Liver (tissue), 8 donors: ENCODE measurements at regions not wholly inside any gene's neighbourhood (a gene's known extent, or its start where the extent isn't known, plus 50 kb on each side); places are given as distances from the start of the nearest gene placed in this dataset.

Experiments
- DNase-seq: peaks from one replicate; pipeline ENCODE4 v3.0.0-alpha.2; 2017; ENCODE audit warnings: low spot score
- H3K27ac ChIP-seq, 2 donors: one replicate each; pipeline ENCODE4 v1.7.0; 2013; ENCODE audit warnings: inconsistent platforms in 2 of 2, low read length in 2 of 2, control low read depth in 1 of 2, low read depth in 1 of 2, mild to moderate bottlenecking in 1 of 2
- H3K27me3 ChIP-seq, 4 donors: one replicate each; pipeline versions ENCODE4 v1.6.1 to v1.7.0; 2013; ENCODE audit warnings: low read length in 3 of 4, inconsistent platforms in 1 of 4, mild to moderate bottlenecking in 1 of 4, moderate library complexity in 1 of 4; ENCODE audit not compliant: control insufficient read depth in 4 of 4, insufficient read depth in 4 of 4
- H3K36me3 ChIP-seq, 4 donors: one replicate each; pipeline versions ENCODE4 v1.6.1 to v1.7.0; 2013; ENCODE audit warnings: low read length in 3 of 4, mild to moderate bottlenecking in 3 of 4, low read depth in 1 of 4, moderate library complexity in 1 of 4; ENCODE audit not compliant: control insufficient read depth in 4 of 4, insufficient read depth in 3 of 4
- H3K4me1 ChIP-seq, 4 donors: one replicate each; pipeline versions ENCODE4 v1.6.1 to v1.7.0; 2013; ENCODE audit warnings: low read length in 3 of 4, mild to moderate bottlenecking in 3 of 4, moderate library complexity in 1 of 4; ENCODE audit not compliant: control insufficient read depth in 4 of 4, insufficient read depth in 4 of 4
- H3K4me3 ChIP-seq, 3 donors: one replicate each; pipeline versions ENCODE4 v1.6.1 to v1.7.0; 2013; ENCODE audit warnings: low read length in 3 of 3, control low read depth in 1 of 3, low read depth in 1 of 3, mild to moderate bottlenecking in 1 of 3
- H3K9ac ChIP-seq, 2 donors: one replicate each; pipeline ENCODE4 v1.7.0; 2013; ENCODE audit warnings: low read length in 2 of 2, mild to moderate bottlenecking in 2 of 2, moderate library complexity in 2 of 2, control low read depth in 1 of 2, low read depth in 1 of 2
- H3K9me3 ChIP-seq, 4 donors: one replicate each; pipeline versions ENCODE4 v1.6.1 to v1.7.0; 2013; ENCODE audit warnings: low read length in 3 of 4; ENCODE audit not compliant: control insufficient read depth in 4 of 4
- EGR1 ChIP-seq, 2 donors: IDR thresholded peaks; 2 replicates each; pipeline ENCODE4 v1.6.1; 2016 to 2018; ENCODE audit warnings: antibody characterized with exemption in 2 of 2, low read depth in 2 of 2
- FOXA1 ChIP-seq: IDR thresholded peaks from 2 replicates; pipeline ENCODE4 v1.6.1; 2016; ENCODE audit warnings: antibody characterized with exemption
- FOXA2 ChIP-seq: IDR thresholded peaks from 2 replicates; pipeline ENCODE4 v1.6.1; 2016; ENCODE audit warnings: antibody characterized with exemption
- GABPA ChIP-seq, 2 donors: IDR thresholded peaks in 1 of 2; conservative IDR thresholded peaks in 1 of 2; 2 replicates each; pipeline ENCODE4 v1.6.1; 2016; ENCODE audit warnings: antibody characterized with exemption in 2 of 2, mild to moderate bottlenecking in 1 of 2, moderate library complexity in 1 of 2
- HNF4A ChIP-seq, 2 donors: conservative IDR thresholded peaks; 2 replicates each; pipeline ENCODE4 v1.6.1; 2016; ENCODE audit warnings: antibody characterized with exemption in 2 of 2, mild to moderate bottlenecking in 2 of 2
- JUND ChIP-seq, 2 donors: IDR thresholded peaks; 2 replicates each; pipeline ENCODE4 v1.6.1; 2016; ENCODE audit warnings: antibody characterized with exemption in 2 of 2
- NR2F2 ChIP-seq: IDR thresholded peaks from 2 replicates; pipeline ENCODE4 v1.6.1; 2016; ENCODE audit warnings: antibody characterized with exemption
- RAD21 ChIP-seq, 2 donors: IDR thresholded peaks; 2 replicates each; pipeline ENCODE4 v1.6.1; 2016; ENCODE audit warnings: antibody characterized with exemption in 2 of 2, mild to moderate bottlenecking in 2 of 2
- SP1 ChIP-seq: IDR thresholded peaks from 2 replicates; pipeline ENCODE4 v1.6.1; 2018; ENCODE audit warnings: antibody characterized with exemption, mild to moderate bottlenecking
- TAF1 ChIP-seq: conservative IDR thresholded peaks from 2 replicates; pipeline ENCODE4 v1.6.1; 2016; ENCODE audit warnings: antibody characterized with exemption, mild to moderate bottlenecking
- YY1 ChIP-seq: IDR thresholded peaks from 2 replicates; pipeline ENCODE4 v1.6.1; 2016; ENCODE audit warnings: antibody characterized with exemption, mild to moderate bottlenecking
- WGBS: extraction: QIAGEN DNeasy Blood & Tissue Kit; methylation state at CpG from one replicate; pipeline ENCODE4 v1.1.7; 2013; 5-methylcytosine and 5-hydroxymethylcytosine counted together
- TF ChIP-seq, protein P1 (sequence below): fragments of 150-350 bp; IDR thresholded peaks from 2 replicates; pipeline ENCODE4 v1.5.1; 2017; ENCODE audit warnings: improper control_type of control experiment, low read depth, low read length; ENCODE audit not compliant: missing input control
- TF ChIP-seq, protein P2 (sequence below): IDR thresholded peaks from 2 replicates; pipeline ENCODE4 v1.6.1; 2016; ENCODE audit warnings: antibody characterized with exemption
- TF ChIP-seq, protein P3 (sequence below): IDR thresholded peaks from 2 replicates; pipeline ENCODE4 v1.6.1; 2016; ENCODE audit warnings: antibody characterized with exemption, mild to moderate bottlenecking
- TF ChIP-seq, protein P4 (sequence below): IDR thresholded peaks from 2 replicates; pipeline ENCODE4 v1.6.1; 2016; ENCODE audit warnings: antibody characterized with exemption
- TF ChIP-seq, protein P5 (sequence below): IDR thresholded peaks from 2 replicates; pipeline ENCODE4 v1.6.1; 2016; ENCODE audit warnings: antibody characterized with exemption
- donor health status: healthy.
- donor health status: healthy.
- donor health status: healthy.
- donor health status: healthy.
- donor health status: healthy.

DNA sequence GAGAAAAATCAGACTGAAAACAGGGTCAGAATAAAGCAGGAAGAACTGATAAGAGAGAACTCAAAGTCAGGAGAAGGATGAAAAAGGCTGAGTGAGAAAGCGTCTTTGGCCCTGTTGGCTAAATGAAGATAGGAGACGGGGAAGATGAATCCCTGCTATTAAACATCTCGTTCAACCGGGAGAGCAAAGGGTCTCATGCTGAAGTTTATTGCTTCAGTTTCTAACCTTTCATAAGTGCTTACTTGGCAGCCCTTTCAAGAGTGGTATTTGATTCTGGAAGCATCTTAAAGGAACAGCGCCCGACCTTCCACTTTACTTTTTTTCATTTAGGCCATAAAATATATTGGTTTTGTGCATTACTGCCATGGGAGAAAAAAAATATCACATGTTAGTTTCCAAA, 288.3 kb upstream of the RBFOX1 start:
- no peaks in the 10 kb centered on the region for H3K36me3 ChIP-seq
- no peak overlapping the region for H3K27ac ChIP-seq
- WGBS: 61% methylated on average over 6 of the region's 6 CpGs
- no peaks in the 10 kb centered on the region for H3K4me1 ChIP-seq
- H3K9me3 ChIP-seq: no peaks in the 10 kb centered on the region
- peaks cover 0 to 4% (median 2%) of the 10 kb centered on the region in 4 donors for H3K27me3 ChIP-seq
- no peak overlapping the region for H3K4me3 ChIP-seq
- no peak for DNase-seq
- no peak overlapping the region for H3K9ac ChIP-seq
- TF ChIP-seq, protein P1, sequence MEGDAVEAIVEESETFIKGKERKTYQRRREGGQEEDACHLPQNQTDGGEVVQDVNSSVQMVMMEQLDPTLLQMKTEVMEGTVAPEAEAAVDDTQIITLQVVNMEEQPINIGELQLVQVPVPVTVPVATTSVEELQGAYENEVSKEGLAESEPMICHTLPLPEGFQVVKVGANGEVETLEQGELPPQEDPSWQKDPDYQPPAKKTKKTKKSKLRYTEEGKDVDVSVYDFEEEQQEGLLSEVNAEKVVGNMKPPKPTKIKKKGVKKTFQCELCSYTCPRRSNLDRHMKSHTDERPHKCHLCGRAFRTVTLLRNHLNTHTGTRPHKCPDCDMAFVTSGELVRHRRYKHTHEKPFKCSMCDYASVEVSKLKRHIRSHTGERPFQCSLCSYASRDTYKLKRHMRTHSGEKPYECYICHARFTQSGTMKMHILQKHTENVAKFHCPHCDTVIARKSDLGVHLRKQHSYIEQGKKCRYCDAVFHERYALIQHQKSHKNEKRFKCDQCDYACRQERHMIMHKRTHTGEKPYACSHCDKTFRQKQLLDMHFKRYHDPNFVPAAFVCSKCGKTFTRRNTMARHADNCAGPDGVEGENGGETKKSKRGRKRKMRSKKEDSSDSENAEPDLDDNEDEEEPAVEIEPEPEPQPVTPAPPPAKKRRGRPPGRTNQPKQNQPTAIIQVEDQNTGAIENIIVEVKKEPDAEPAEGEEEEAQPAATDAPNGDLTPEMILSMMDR: no peak
- no peak for TF ChIP-seq RAD21 (IDR thresholded peaks at IDR 0.05)
- no peak for TF ChIP-seq FOXA2

DNA sequence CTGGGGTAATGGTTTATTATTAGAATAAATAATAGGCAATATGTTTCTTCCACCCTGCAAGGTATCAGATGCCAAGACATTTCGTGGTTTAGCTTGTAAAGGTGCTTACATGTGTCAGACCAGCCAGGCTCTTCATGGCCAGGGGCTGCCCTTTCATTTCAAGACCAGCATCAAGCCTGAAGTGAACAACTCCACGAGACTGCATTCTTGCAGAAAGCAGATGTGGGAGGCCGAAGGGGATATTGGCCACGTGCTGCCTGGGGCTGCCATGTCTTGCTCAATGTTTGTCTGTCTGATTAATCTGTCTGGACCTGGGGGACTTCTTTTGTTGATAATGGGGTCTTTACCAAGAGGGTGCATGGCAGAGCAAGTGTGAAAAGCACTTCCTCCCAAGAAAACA, 294.2 kb upstream of the RBFOX1 start:
- no peak overlapping the region for H3K4me3 ChIP-seq
- H3K4me1 ChIP-seq: no peaks in the 10 kb centered on the region
- no peaks in the 10 kb centered on the region for H3K9me3 ChIP-seq
- H3K9ac ChIP-seq: no peak overlapping the region
- WGBS: 38% methylated on average over 4 of the region's 4 CpGs
- H3K36me3 ChIP-seq: no peaks in the 10 kb centered on the region
- TF ChIP-seq TAF1 (no peak), EGR1 (IDR thresholded peaks at IDR 0.05; ENCODE audit: low read depth in 2 of 2) (no peak), SP1 (no peak), JUND (IDR thresholded peaks at IDR 0.05) (no peak)
- TF ChIP-seq, protein P2, sequence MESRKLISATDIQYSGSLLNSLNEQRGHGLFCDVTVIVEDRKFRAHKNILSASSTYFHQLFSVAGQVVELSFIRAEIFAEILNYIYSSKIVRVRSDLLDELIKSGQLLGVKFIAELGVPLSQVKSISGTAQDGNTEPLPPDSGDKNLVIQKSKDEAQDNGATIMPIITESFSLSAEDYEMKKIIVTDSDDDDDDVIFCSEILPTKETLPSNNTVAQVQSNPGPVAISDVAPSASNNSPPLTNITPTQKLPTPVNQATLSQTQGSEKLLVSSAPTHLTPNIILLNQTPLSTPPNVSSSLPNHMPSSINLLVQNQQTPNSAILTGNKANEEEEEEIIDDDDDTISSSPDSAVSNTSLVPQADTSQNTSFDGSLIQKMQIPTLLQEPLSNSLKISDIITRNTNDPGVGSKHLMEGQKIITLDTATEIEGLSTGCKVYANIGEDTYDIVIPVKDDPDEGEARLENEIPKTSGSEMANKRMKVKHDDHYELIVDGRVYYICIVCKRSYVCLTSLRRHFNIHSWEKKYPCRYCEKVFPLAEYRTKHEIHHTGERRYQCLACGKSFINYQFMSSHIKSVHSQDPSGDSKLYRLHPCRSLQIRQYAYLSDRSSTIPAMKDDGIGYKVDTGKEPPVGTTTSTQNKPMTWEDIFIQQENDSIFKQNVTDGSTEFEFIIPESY: no peak
- TF ChIP-seq, protein P3, sequence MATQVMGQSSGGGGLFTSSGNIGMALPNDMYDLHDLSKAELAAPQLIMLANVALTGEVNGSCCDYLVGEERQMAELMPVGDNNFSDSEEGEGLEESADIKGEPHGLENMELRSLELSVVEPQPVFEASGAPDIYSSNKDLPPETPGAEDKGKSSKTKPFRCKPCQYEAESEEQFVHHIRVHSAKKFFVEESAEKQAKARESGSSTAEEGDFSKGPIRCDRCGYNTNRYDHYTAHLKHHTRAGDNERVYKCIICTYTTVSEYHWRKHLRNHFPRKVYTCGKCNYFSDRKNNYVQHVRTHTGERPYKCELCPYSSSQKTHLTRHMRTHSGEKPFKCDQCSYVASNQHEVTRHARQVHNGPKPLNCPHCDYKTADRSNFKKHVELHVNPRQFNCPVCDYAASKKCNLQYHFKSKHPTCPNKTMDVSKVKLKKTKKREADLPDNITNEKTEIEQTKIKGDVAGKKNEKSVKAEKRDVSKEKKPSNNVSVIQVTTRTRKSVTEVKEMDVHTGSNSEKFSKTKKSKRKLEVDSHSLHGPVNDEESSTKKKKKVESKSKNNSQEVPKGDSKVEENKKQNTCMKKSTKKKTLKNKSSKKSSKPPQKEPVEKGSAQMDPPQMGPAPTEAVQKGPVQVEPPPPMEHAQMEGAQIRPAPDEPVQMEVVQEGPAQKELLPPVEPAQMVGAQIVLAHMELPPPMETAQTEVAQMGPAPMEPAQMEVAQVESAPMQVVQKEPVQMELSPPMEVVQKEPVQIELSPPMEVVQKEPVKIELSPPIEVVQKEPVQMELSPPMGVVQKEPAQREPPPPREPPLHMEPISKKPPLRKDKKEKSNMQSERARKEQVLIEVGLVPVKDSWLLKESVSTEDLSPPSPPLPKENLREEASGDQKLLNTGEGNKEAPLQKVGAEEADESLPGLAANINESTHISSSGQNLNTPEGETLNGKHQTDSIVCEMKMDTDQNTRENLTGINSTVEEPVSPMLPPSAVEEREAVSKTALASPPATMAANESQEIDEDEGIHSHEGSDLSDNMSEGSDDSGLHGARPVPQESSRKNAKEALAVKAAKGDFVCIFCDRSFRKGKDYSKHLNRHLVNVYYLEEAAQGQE: no peak
- TF ChIP-seq, protein P4, sequence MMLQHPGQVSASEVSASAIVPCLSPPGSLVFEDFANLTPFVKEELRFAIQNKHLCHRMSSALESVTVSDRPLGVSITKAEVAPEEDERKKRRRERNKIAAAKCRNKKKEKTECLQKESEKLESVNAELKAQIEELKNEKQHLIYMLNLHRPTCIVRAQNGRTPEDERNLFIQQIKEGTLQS: no peak
- H3K27me3 ChIP-seq: peaks cover 0 to 4% (median 2%) of the 10 kb centered on the region in 4 donors
- DNase-seq: no peak
- no peak overlapping the region for H3K27ac ChIP-seq

DNA sequence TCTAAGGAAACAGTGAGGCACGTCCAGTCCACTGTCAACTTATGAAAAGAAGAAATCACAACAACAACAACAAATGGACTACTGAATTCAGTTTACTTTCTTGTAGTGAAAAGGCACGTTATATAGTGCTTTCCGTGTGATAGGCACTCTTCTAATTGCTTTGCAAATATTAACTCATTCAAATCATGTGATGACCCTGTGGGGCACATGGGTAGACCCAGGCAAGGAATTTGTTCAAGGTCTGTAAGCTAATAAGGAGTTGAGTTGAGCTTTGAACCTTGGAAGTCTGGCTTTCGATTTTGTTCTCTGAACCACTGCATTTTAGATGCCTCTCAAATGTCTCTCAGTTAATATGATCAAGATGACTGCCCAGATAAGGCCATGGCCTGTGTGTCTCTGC, 295.1 kb upstream of the RBFOX1 start:
- H3K27ac ChIP-seq: no peak overlapping the region
- H3K4me1 ChIP-seq: no peaks in the 10 kb centered on the region
- 38% methylated on average over 4 of the region's 4 CpGs for WGBS
- DNase-seq: no peak
- no peaks in the 10 kb centered on the region for H3K36me3 ChIP-seq
- H3K9me3 ChIP-seq: no peaks in the 10 kb centered on the region
- H3K9ac ChIP-seq: no peak overlapping the region
- H3K27me3 ChIP-seq: peaks cover 0 to 4% (median 2%) of the 10 kb centered on the region in 4 donors
- no peak overlapping the region for H3K4me3 ChIP-seq
- TF ChIP-seq HNF4A (conservative IDR thresholded peaks at IDR 0.05) (no peak), NR2F2 (no peak), GABPA (IDR thresholded peaks at IDR 0.05 in 1 of 2, conservative IDR thresholded peaks at IDR 0.05 in 1 of 2) (no peak), SP1 (no peak), RAD21 (IDR thresholded peaks at IDR 0.05) (no peak), FOXA2 (no peak), FOXA1 (no peak), YY1 (no peak), EGR1 (IDR thresholded peaks at IDR 0.05; ENCODE audit: low read depth in 2 of 2) (no peak), JUND (IDR thresholded peaks at IDR 0.05) (no peak), TAF1 (no peak)
- TF ChIP-seq, protein P2: no peak
- TF ChIP-seq, protein P5, sequence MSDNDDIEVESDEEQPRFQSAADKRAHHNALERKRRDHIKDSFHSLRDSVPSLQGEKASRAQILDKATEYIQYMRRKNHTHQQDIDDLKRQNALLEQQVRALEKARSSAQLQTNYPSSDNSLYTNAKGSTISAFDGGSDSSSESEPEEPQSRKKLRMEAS: no peak
- TF ChIP-seq, protein P4: no peak
